ENCODE measurements at regions not wholly inside any gene's neighbourhood (a gene's known extent, or its start where the extent isn't known, plus 50 kb on each side); places are given as distances from the start of the nearest gene placed in this dataset.

GRCh38 chr1:81452693-81453366 lies 347.9 kb upstream of the ADGRL2 start:
- DNase-seq (ENCODE audit: extremely low read depth, low read depth), result no peak

GRCh38 chr1:81449786-81450185 lies 350.9 kb upstream of the ADGRL2 start:
- DNase-seq (ENCODE audit: extremely low read depth, low read depth), result no peak

GRCh38 chr1:81446000-81446669 lies 354.6 kb upstream of the ADGRL2 start:
- DNase-seq (ENCODE audit: extremely low read depth, low read depth), result no peak

- DNase-seq (ENCODE audit: extremely low read depth, low read depth), result no peak
Measured at GRCh38 chr1:81443288-81443687, 357.4 kb upstream of the ADGRL2 start.

GRCh38 chr1:81439046-81439823 lies 361.5 kb upstream of the ADGRL2 start:
- DNase-seq (ENCODE audit: extremely low read depth, low read depth), result no peak

GRCh38 chr1:81437649-81438048 lies 363.1 kb upstream of the ADGRL2 start:
- DNase-seq (ENCODE audit: extremely low read depth, low read depth), result no peak

GRCh38 chr1:81437213-81437612 lies 363.5 kb upstream of the ADGRL2 start:
- DNase-seq (ENCODE audit: extremely low read depth, low read depth), result no peak

GRCh38 chr1:81435175-81435574 lies 365.6 kb upstream of the ADGRL2 start:
- DNase-seq (ENCODE audit: extremely low read depth, low read depth), result no peak

GRCh38 chr1:81433676-81434075 lies 367.1 kb upstream of the ADGRL2 start:
- DNase-seq (ENCODE audit: extremely low read depth, low read depth), result no peak

- no peak for DNase-seq (ENCODE audit: extremely low read depth, low read depth)
Measured at GRCh38 chr1:81432654-81433109, 368.1 kb upstream of the ADGRL2 start.

- DNase-seq (ENCODE audit: extremely low read depth, low read depth), result no peak
Measured at GRCh38 chr1:81432059-81432458, 368.7 kb upstream of the ADGRL2 start.

GRCh38 chr1:81431624-81432000 lies 369.1 kb upstream of the ADGRL2 start:
- DNase-seq (ENCODE audit: extremely low read depth, low read depth), result no peak

- DNase-seq (ENCODE audit: extremely low read depth, low read depth), result no peak
Measured at GRCh38 chr1:81430955-81431623, 369.6 kb upstream of the ADGRL2 start.

GRCh38 chr1:81430236-81430938 lies 370.3 kb upstream of the ADGRL2 start:
- DNase-seq (ENCODE audit: extremely low read depth, low read depth), result no peak

- no peak for DNase-seq (ENCODE audit: extremely low read depth, low read depth)
Measured at GRCh38 chr1:81428998-81429397, 371.7 kb upstream of the ADGRL2 start.

GRCh38 chr1:81424816-81425215 lies 375.9 kb upstream of the ADGRL2 start:
- no peak for DNase-seq (ENCODE audit: extremely low read depth, low read depth)

- no peak for DNase-seq (ENCODE audit: extremely low read depth, low read depth)
Measured at GRCh38 chr1:81424061-81424460, 376.7 kb upstream of the ADGRL2 start.

GRCh38 chr1:81420760-81421159 lies 380.0 kb upstream of the ADGRL2 start:
- no peak for DNase-seq (ENCODE audit: extremely low read depth, low read depth)

GRCh38 chr1:81414488-81415015 lies 386.2 kb upstream of the ADGRL2 start:
- DNase-seq (ENCODE audit: extremely low read depth, low read depth), result peak; percentile 7

GRCh38 chr1:81412954-81413353 lies 387.8 kb upstream of the ADGRL2 start:
- no peak for DNase-seq (ENCODE audit: extremely low read depth, low read depth)

Measured in NCI-H460 (cell line).